K562 (cell line): ENCODE measurements at regions not wholly inside any gene's neighbourhood (a gene's known extent, or its start where the extent isn't known, plus 50 kb on each side); places are given as distances from the start of the nearest gene placed in this dataset.

Experiments
- ATAC-seq: fragments of 200-7000 bp; cut with Tn5 transposase; 3 replicates; pipeline ENCODE4 v1.9.1; 2020; ENCODE audit warnings: moderate library complexity
- BruUV-seq: library from RNA; stranded (reverse); fragments of 400-500 nt; replicated peaks from 2 replicates; lab custom pipeline; 2021; lab: Mats Ljungman, UMichigan
- CTCF ChIA-PET: fragments of 300-600 bp; formaldehyde crosslinking; extraction: SDS; loops from one replicate; lab custom pipeline; 2021; ENCODE audit warnings: low intra/inter-chr PET ratio; lab: Yijun Ruan, JAX
- POLR2A ChIA-PET: fragments of 300-600, 350-650 bp; sonication (Branson Sonifier 250); formaldehyde crosslinking; extraction: SDS; loops from one replicate; lab custom pipeline; 2021; ENCODE audit warnings: antibody characterized with exemption, inconsistent platforms; lab: Yijun Ruan, JAX
- DNase-seq, 4 experiments: peaks; one replicate each; pipeline versions ENCODE4 v3.0.0 to v3.0.0-alpha.2; 2011 to 2018; ENCODE audit warnings: low spot score in 3 of 4, mixed read lengths in 3 of 4; ENCODE audit errors: extremely low read depth in 1 of 4
- FAIRE-seq: peaks from 2 replicates; lab custom pipeline; 2011; peaks lifted over from hg19 to GRCh38; lab: Jason Lieb, UNC
- H2AFZ ChIP-seq: 2 replicates; pipeline ENCODE4 v1.6.0; 2011; ENCODE audit warnings: low read depth, low read length, control low read depth, inconsistent platforms
- H3K27ac ChIP-seq: fragments of 200-600 bp; 3 replicates; pipeline ENCODE4 v1.8.0; 2011; ENCODE audit warnings: low read depth, mild to moderate bottlenecking, control low read depth, inconsistent platforms, low read length, moderate library complexity, mixed read lengths; ENCODE audit errors: extremely low read depth
- H3K27me3 ChIP-seq, 2 experiments: fragments of 300-600 bp in 1 of 2; 2 replicates in 1 of 2; 3 replicates in 1 of 2; pipeline versions ENCODE4 v1.6.0 to v1.8.0; 2011; ENCODE audit warnings: inconsistent platforms in 2 of 2, low read length in 2 of 2, mild to moderate bottlenecking in 1 of 2, mixed read lengths in 1 of 2, moderate library complexity in 1 of 2; ENCODE audit not compliant: control insufficient read depth in 2 of 2, insufficient read depth in 2 of 2
- H3K36me3 ChIP-seq: fragments of 300-600 bp; 3 replicates; pipeline ENCODE4 v1.8.0; 2011; ENCODE audit warnings: mild to moderate bottlenecking, low read length, inconsistent platforms; ENCODE audit not compliant: control insufficient read depth, insufficient read depth
- H3K4me1 ChIP-seq, 2 experiments: fragments of 200-600 bp in 1 of 2; replicated peaks in 1 of 2; 2 replicates in 1 of 2; 3 replicates in 1 of 2; pipeline versions ENCODE4 v1.5.1 to v1.8.0; 2011; ENCODE audit warnings: inconsistent platforms in 2 of 2, low read length in 2 of 2, mild to moderate bottlenecking in 1 of 2, mixed read lengths in 1 of 2, moderate library complexity in 1 of 2; ENCODE audit not compliant: control insufficient read depth in 2 of 2, insufficient read depth in 2 of 2
- H3K4me2 ChIP-seq: 2 replicates; pipeline ENCODE4 v1.6.1; 2011; ENCODE audit warnings: low read length, control low read depth, inconsistent platforms, mixed read lengths; ENCODE audit not compliant: insufficient read depth
- H3K4me3 ChIP-seq: fragments of 200-600 bp; sonication (generic), shearing (Covaris generic); 2 replicates; pipeline ENCODE4 v1.5.1; 2016; ENCODE audit warnings: control low read depth, inconsistent platforms
- H3K79me2 ChIP-seq: fragments of 200-600 bp; 3 replicates; pipeline ENCODE4 v1.8.0; 2011; ENCODE audit warnings: low read length, inconsistent platforms; ENCODE audit not compliant: control insufficient read depth, insufficient read depth
- H3K9ac ChIP-seq, 2 experiments: 2 replicates each; pipeline versions ENCODE4 v1.6.0 to v1.6.1; 2011; ENCODE audit warnings: low read depth in 2 of 2, low read length in 2 of 2, control low read depth in 1 of 2, inconsistent platforms in 1 of 2, mild to moderate bottlenecking in 1 of 2, mixed read lengths in 1 of 2; ENCODE audit not compliant: insufficient read depth in 1 of 2
- H3K9me1 ChIP-seq: one replicate; pipeline ENCODE4 v1.6.0; 2011; ENCODE audit warnings: inconsistent platforms, mild to moderate bottlenecking, low read length, moderate library complexity; ENCODE audit not compliant: control insufficient read depth, insufficient read depth
- H3K9me3 ChIP-seq: replicated peaks from 2 replicates; pipeline ENCODE4 v1.5.1; 2011; ENCODE audit warnings: low read depth, low read length, inconsistent platforms; ENCODE audit not compliant: control insufficient read depth, insufficient read depth
- H4K20me1 ChIP-seq: replicated peaks from 2 replicates; pipeline ENCODE4 v1.6.1; 2011; ENCODE audit warnings: low read length, inconsistent platforms, mixed read lengths; ENCODE audit not compliant: control insufficient read depth, insufficient read depth
- CEBPG ChIP-seq, 3 experiments: fragments of 200-800 bp in 1 of 3; sonication (Bioruptor generic) in 1 of 3; sonication (generic) in 1 of 3; formaldehyde crosslinking in 1 of 3; IDR thresholded peaks in 2 of 3; conservative IDR thresholded peaks in 1 of 3; 2 replicates each; pipeline versions ENCODE4 v1.6.1 to v1.8.0; 2016 to 2022; ENCODE audit warnings: missing compliant biosample characterization in 2 of 3, missing genetic modification characterization in 2 of 3, mild to moderate bottlenecking in 1 of 3, missing genetic modification reagents in 1 of 3
- ESRRB ChIP-seq: fragments of 250-450 bp; sonication (Bioruptor Pico); IDR thresholded peaks from 2 replicates; pipeline ENCODE4 v1.5.0; 2020; ENCODE audit warnings: mild to moderate bottlenecking, moderate library complexity, borderline replicate concordance
- RBM34 ChIP-seq: fragments of 200-400 bp; formaldehyde crosslinking; IDR thresholded peaks from 2 replicates; pipeline ENCODE4 v1.6.1; 2018; ENCODE audit warnings: low read length, borderline replicate concordance; ENCODE audit not compliant: insufficient read depth
- SRSF9 ChIP-seq: fragments of 200-400 bp; formaldehyde crosslinking; IDR thresholded peaks from 2 replicates; pipeline ENCODE4 v1.6.1; 2017; ENCODE audit warnings: low read depth, low read length, borderline replicate concordance
- ZKSCAN3 ChIP-seq: fragments of 250-450 bp; sonication (Bioruptor Pico); IDR thresholded peaks from 2 replicates; pipeline ENCODE4 v1.4.0; 2020
- ZNF253 ChIP-seq: fragments of 250-450 bp; sonication (Bioruptor Pico); conservative IDR thresholded peaks from 2 replicates; pipeline ENCODE4 v1.6.1; 2021; ENCODE audit warnings: mild to moderate bottlenecking
- WGBS: fragments of 100-300 bp; shearing (Covaris generic); methylation state at CpG from one replicate; pipeline ENCODE4 v1.1.6; 2016; ENCODE audit warnings: low coverage, mixed read lengths; ENCODE audit not compliant: insufficient coverage; ENCODE audit errors: missing lambda C conversion rate; 5-methylcytosine and 5-hydroxymethylcytosine counted together
- in situ Hi-C: fragments of 300-500 bp; cut with MboI; formaldehyde crosslinking; loops from 4 replicates; pipeline ENCODE4 v1.15.0; 2018; ENCODE audit warnings: inconsistent platforms, mixed read lengths
- intact Hi-C: fragments of 100-400 bp; cut with micrococcal nuclease; formaldehyde crosslinking; loops from 2 replicates; pipeline ENCODE4 v1.14.2; 2022

GRCh38 chr16:62638964-62639870, 603.0 kb upstream of the CDH8 start:
- ChIA-PET CTCF (no interaction called here), POLR2A (no interaction called here)
- ATAC-seq (no peak), FAIRE-seq (no peak), DNase-seq (no peak)
- no peaks in the 10 kb centered on the region for H3K4me1 ChIP-seq
- no peaks in the 10 kb centered on the region for H3K9me3 ChIP-seq
- H3K27ac ChIP-seq: no peak overlapping the region
- no peak overlapping the region for H2AFZ ChIP-seq
- no peaks in the 10 kb centered on the region for H4K20me1 ChIP-seq
- intact Hi-C loops (no loop called here), in situ Hi-C loops (no loop called here)
- no peaks in the 10 kb centered on the region for H3K27me3 ChIP-seq
- TF ChIP-seq ZNF253: no peak
- TF ChIP-seq ZKSCAN3: no peak
- TF ChIP-seq ESRRB (CRISPR knock-in tag): no peak
- no peaks in the 10 kb centered on the region for H3K36me3 ChIP-seq
- BruUV-seq: no TSS peak
- no peak overlapping the region for H3K9ac ChIP-seq
- H3K9me1 ChIP-seq: no peaks in the 10 kb centered on the region
- no peaks in the 10 kb centered on the region for H3K79me2 ChIP-seq
- no peak overlapping the region for H3K4me3 ChIP-seq
- H3K4me2 ChIP-seq: no peak overlapping the region
- 0% methylated on average over 5 of the region's 5 CpGs for WGBS

GRCh38 chr16:62638324-62638911, 602.2 kb upstream of the CDH8 start:
- WGBS: 0% methylated on average over 4 of the region's 4 CpGs
- H3K4me2 ChIP-seq: no peak overlapping the region
- H3K27ac ChIP-seq: no peak overlapping the region
- no peaks in the 10 kb centered on the region for H4K20me1 ChIP-seq
- BruUV-seq: no TSS peak
- H3K4me1 ChIP-seq: no peaks in the 10 kb centered on the region
- no peak for TF ChIP-seq SRSF9
- no peak for TF ChIP-seq CEBPG (CRISPR knock-in tag; IDR thresholded peaks at IDR 0.05)
- TF ChIP-seq CEBPG (tag; conservative IDR thresholded peaks at IDR 0.05 in 1 of 2, IDR thresholded peaks at IDR 0.05 in 1 of 2): no peak
- TF ChIP-seq RBM34: no peak
- H3K79me2 ChIP-seq: no peaks in the 10 kb centered on the region
- FAIRE-seq (no peak), DNase-seq (no peak), ATAC-seq (no peak)
- no peaks in the 10 kb centered on the region for H3K36me3 ChIP-seq
- ChIA-PET POLR2A (no interaction called here), CTCF (no interaction called here)
- intact Hi-C loops (no loop called here), in situ Hi-C loops (no loop called here)
- no peak overlapping the region for H3K4me3 ChIP-seq
- H3K9me3 ChIP-seq: no peaks in the 10 kb centered on the region
- H3K9ac ChIP-seq: no peak overlapping the region
- H3K9me1 ChIP-seq: no peaks in the 10 kb centered on the region
- H3K27me3 ChIP-seq: no peaks in the 10 kb centered on the region
- no peak overlapping the region for H2AFZ ChIP-seq
